Tibial nerve (tissue), 3 donors: ENCODE measurements at regions not wholly inside any gene's neighbourhood (a gene's known extent, or its start where the extent isn't known, plus 50 kb on each side); places are given as distances from the start of the nearest gene placed in this dataset.
"Not testable (repeated sequence)": the region's sequence is repeated elsewhere in the genome, so short reads cannot be mapped to it uniquely, and the experiment has no call there.

Source experiments
- POLR2A ChIP-seq, 2 donors: fragments of 450-650 bp; IDR thresholded peaks; one replicate each; pipeline ENCODE4 v1.6.1; 2017; ENCODE audit warnings: antibody characterized with exemption in 2 of 2, mild to moderate bottlenecking in 2 of 2, moderate library complexity in 2 of 2
- TF ChIP-seq, protein P1 (sequence below), 5 experiments: fragments of 200-600 bp in 3 of 5; fragments of 450-650 bp in 2 of 5; sonication (generic) in 3 of 5; IDR thresholded peaks; one replicate each; pipeline ENCODE4 v1.5.1; 2016 to 2019; ENCODE audit warnings: antibody characterized with exemption in 5 of 5, mild to moderate bottlenecking in 3 of 5, moderate library complexity in 2 of 5

DNA sequence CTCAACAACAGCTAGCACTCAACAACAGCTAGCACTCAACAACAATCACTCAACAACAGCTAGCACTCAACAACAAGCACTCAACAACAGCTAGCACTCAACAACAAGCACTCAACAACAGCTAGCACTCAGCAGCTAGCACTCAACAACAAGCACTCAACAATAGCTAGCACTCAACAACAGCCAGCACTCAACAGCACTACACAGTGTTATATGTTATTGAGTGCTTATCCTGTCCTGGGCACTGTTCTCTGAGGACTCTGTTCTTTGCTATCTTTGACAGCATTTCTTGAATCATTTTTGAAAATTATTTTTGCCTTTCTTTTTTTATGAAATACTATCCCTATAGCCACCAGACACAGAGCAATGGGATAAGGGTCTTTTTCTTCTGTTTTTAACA lies 176.4 kb downstream of the BCL2L11 start:
- TF ChIP-seq POLR2A (IDR thresholded peaks at IDR 0.05), result not testable (repeated sequence)
- TF ChIP-seq, protein P1, sequence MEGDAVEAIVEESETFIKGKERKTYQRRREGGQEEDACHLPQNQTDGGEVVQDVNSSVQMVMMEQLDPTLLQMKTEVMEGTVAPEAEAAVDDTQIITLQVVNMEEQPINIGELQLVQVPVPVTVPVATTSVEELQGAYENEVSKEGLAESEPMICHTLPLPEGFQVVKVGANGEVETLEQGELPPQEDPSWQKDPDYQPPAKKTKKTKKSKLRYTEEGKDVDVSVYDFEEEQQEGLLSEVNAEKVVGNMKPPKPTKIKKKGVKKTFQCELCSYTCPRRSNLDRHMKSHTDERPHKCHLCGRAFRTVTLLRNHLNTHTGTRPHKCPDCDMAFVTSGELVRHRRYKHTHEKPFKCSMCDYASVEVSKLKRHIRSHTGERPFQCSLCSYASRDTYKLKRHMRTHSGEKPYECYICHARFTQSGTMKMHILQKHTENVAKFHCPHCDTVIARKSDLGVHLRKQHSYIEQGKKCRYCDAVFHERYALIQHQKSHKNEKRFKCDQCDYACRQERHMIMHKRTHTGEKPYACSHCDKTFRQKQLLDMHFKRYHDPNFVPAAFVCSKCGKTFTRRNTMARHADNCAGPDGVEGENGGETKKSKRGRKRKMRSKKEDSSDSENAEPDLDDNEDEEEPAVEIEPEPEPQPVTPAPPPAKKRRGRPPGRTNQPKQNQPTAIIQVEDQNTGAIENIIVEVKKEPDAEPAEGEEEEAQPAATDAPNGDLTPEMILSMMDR (IDR thresholded peaks at IDR 0.05), result not testable (repeated sequence)
